Fibroblast of lung (primary cell): ENCODE measurements at regions not wholly inside any gene's neighbourhood (a gene's known extent, or its start where the extent isn't known, plus 50 kb on each side); places are given as distances from the start of the nearest gene placed in this dataset.

ENCODE experiments used
- DNase-seq, 2 donors: peaks; one replicate each; pipeline versions ENCODE4 v3.0.0 to v3.0.0-alpha.2; 2010; ENCODE audit warnings: low read depth in 2 of 2
- H2AFZ ChIP-seq: 2 replicates; pipeline ENCODE4 v1.5.1; 2012; ENCODE audit warnings: low read length, control low read depth, inconsistent platforms
- H3K27ac ChIP-seq: 2 replicates; pipeline ENCODE4 v1.5.1; 2011; ENCODE audit warnings: low read length, control low read depth; ENCODE audit not compliant: insufficient read depth
- H3K27me3 ChIP-seq: 2 replicates; pipeline ENCODE4 v1.5.1; 2011; ENCODE audit warnings: mild to moderate bottlenecking, low read length; ENCODE audit not compliant: control insufficient read depth, insufficient read depth
- H3K36me3 ChIP-seq: 2 replicates; pipeline ENCODE4 v1.5.1; 2011; ENCODE audit warnings: low read length; ENCODE audit not compliant: control insufficient read depth, insufficient read depth
- H3K4me1 ChIP-seq: 2 replicates; pipeline ENCODE4 v1.5.1; 2011; ENCODE audit warnings: low read length; ENCODE audit not compliant: control insufficient read depth, insufficient read depth; ENCODE audit errors: extremely low read depth
- H3K4me2 ChIP-seq: 2 replicates; pipeline ENCODE4 v1.5.1; 2011; ENCODE audit warnings: low read length, control low read depth; ENCODE audit not compliant: insufficient read depth; ENCODE audit errors: extremely low read depth
- H3K4me3 ChIP-seq, 4 experiments: fragments of 200-600 bp in 1 of 4; sonication (generic) in 1 of 4; replicated peaks in 1 of 4; 2 replicates each; pipeline ENCODE4 v1.5.1; 2011 to 2016; ENCODE audit warnings: low read length in 4 of 4, low read depth in 3 of 4, mild to moderate bottlenecking in 3 of 4, control low read depth in 2 of 4, inconsistent platforms in 1 of 4, mixed read lengths in 1 of 4; ENCODE audit not compliant: insufficient read depth in 1 of 4; ENCODE audit errors: control extremely low read depth in 1 of 4
- H3K79me2 ChIP-seq: 2 replicates; pipeline ENCODE4 v1.5.1; 2012; ENCODE audit warnings: mild to moderate bottlenecking, low read length, inconsistent platforms; ENCODE audit not compliant: control insufficient read depth, insufficient read depth
- H3K9ac ChIP-seq: 2 replicates; pipeline ENCODE4 v1.5.1; 2011; ENCODE audit warnings: mild to moderate bottlenecking, low read length, control low read depth; ENCODE audit not compliant: insufficient read depth
- H3K9me3 ChIP-seq: 2 replicates; pipeline ENCODE4 v1.5.1; 2012; ENCODE audit warnings: low read depth, low read length; ENCODE audit not compliant: control insufficient read depth, insufficient read depth
- H4K20me1 ChIP-seq: 2 replicates; pipeline ENCODE4 v1.5.1; 2011; ENCODE audit warnings: low read length; ENCODE audit not compliant: control insufficient read depth, insufficient read depth; ENCODE audit errors: extremely low read depth
- CTCF ChIP-seq, 2 donors: IDR thresholded peaks in 1 of 2; conservative IDR thresholded peaks in 1 of 2; 1 replicate in 1 of 2; 2 replicates in 1 of 2; pipeline ENCODE4 v1.5.1; 2011 to 2012; ENCODE audit warnings: low read length in 2 of 2, control low read depth in 1 of 2, inconsistent platforms in 1 of 2, low read depth in 1 of 2, mild to moderate bottlenecking in 1 of 2
- EZH2 ChIP-seq: IDR thresholded peaks from 2 replicates; pipeline ENCODE4 v1.5.1; 2012; ENCODE audit warnings: low read length, control low read depth, mild to moderate bottlenecking; ENCODE audit errors: missing control alignments

- Histone ChIP-seq H3K36me3 (no peaks in the 10 kb centered on the region), H2AFZ (no peak overlapping the region), H3K27me3 (no peaks in the 10 kb centered on the region), H3K9me3 (no peaks in the 10 kb centered on the region), H4K20me1 (no peaks in the 10 kb centered on the region), H3K4me3 (no peak overlapping the region), H3K27ac (no peak overlapping the region), H3K4me2 (no peak overlapping the region), H3K4me1 (no peaks in the 10 kb centered on the region), H3K79me2 (no peaks in the 10 kb centered on the region), H3K9ac (no peak overlapping the region)
- no peak for DNase-seq
- TF ChIP-seq EZH2, result no peak
- no peak for TF ChIP-seq CTCF (conservative IDR thresholded peaks at IDR 0.05 in 1 of 2, IDR thresholded peaks at IDR 0.05 in 1 of 2; ENCODE audit: low read depth in 1 of 2, low read length in 2 of 2)
Measured at GRCh38 chr10:8790390-8790789, 735.9 kb downstream of the GATA3 start.

GRCh38 chr10:8794860-8795259, 740.4 kb downstream of the GATA3 start:
- no peaks in the 10 kb centered on the region for H3K79me2 ChIP-seq
- TF ChIP-seq CTCF (conservative IDR thresholded peaks at IDR 0.05 in 1 of 2, IDR thresholded peaks at IDR 0.05 in 1 of 2; ENCODE audit: low read depth in 1 of 2, low read length in 2 of 2), result no peak
- no peak for TF ChIP-seq EZH2
- no peak overlapping the region for H3K4me3 ChIP-seq
- H3K9me3 ChIP-seq, result no peaks in the 10 kb centered on the region
- no peak overlapping the region for H3K4me2 ChIP-seq
- H4K20me1 ChIP-seq, result no peaks in the 10 kb centered on the region
- no peak overlapping the region for H3K27ac ChIP-seq
- no peaks in the 10 kb centered on the region for H3K27me3 ChIP-seq
- DNase-seq, result no peak
- no peak overlapping the region for H3K9ac ChIP-seq
- no peak overlapping the region for H2AFZ ChIP-seq
- no peaks in the 10 kb centered on the region for H3K36me3 ChIP-seq
- H3K4me1 ChIP-seq, result no peaks in the 10 kb centered on the region

GRCh38 chr10:8800426-8800825, 745.9 kb downstream of the GATA3 start:
- Histone ChIP-seq H3K79me2 (no peaks in the 10 kb centered on the region), H3K4me2 (no peak overlapping the region), H3K27ac (no peak overlapping the region), H3K4me1 (no peaks in the 10 kb centered on the region), H3K4me3 (no peak overlapping the region), H3K9me3 (no peaks in the 10 kb centered on the region), H3K9ac (no peak overlapping the region), H4K20me1 (no peaks in the 10 kb centered on the region), H2AFZ (no peak overlapping the region), H3K36me3 (no peaks in the 10 kb centered on the region), H3K27me3 (no peaks in the 10 kb centered on the region)
- TF ChIP-seq CTCF (conservative IDR thresholded peaks at IDR 0.05 in 1 of 2, IDR thresholded peaks at IDR 0.05 in 1 of 2; ENCODE audit: low read depth in 1 of 2, low read length in 2 of 2), result no peak
- TF ChIP-seq EZH2, result no peak
- no peak for DNase-seq
